ENCODE measurements at regions not wholly inside any gene's neighbourhood (a gene's known extent, or its start where the extent isn't known, plus 50 kb on each side); places are given as distances from the start of the nearest gene placed in this dataset.

- H3K36me3 ChIP-seq, result no peaks in the 10 kb centered on the region
- no peak for DNase-seq (ENCODE audit: low spot score in 2 of 2)
- intact Hi-C loops (cut with DNase I; ENCODE audit: low total_unique reads), result no loop called here
- H3K4me1 ChIP-seq, result no peaks in the 10 kb centered on the region
- no peaks in the 10 kb centered on the region for H3K27me3 ChIP-seq
- no peak overlapping the region for H3K27ac ChIP-seq
- H3K9me3 ChIP-seq, result no peaks in the 10 kb centered on the region
- no peak for TF ChIP-seq POLR2A (IDR thresholded peaks at IDR 0.05)
- TF ChIP-seq POLR2AphosphoS5 (IDR thresholded peaks at IDR 0.05), result no peak
- no peak for TF ChIP-seq CTCF (IDR thresholded peaks at IDR 0.05)
- H3K4me3 ChIP-seq, result no peak overlapping the region
Measured at GRCh38 chr10:28391283-28391682, 88.4 kb upstream of the MPP7 start.

- Histone ChIP-seq H3K4me1 (no peaks in the 10 kb centered on the region), H3K9me3 (no peaks in the 10 kb centered on the region)
Measured at GRCh38 chr10:28393956-28394568, 91.2 kb upstream of the MPP7 start.

GRCh38 chr10:28396331-28396730, 93.5 kb upstream of the MPP7 start:
- Histone ChIP-seq H3K9me3 (no peaks in the 10 kb centered on the region), H3K27ac (no peak overlapping the region), H3K4me1 (no peaks in the 10 kb centered on the region), H3K36me3 (no peaks in the 10 kb centered on the region), H3K4me3 (no peak overlapping the region), H3K27me3 (no peaks in the 10 kb centered on the region)
- no peak for DNase-seq (ENCODE audit: low spot score in 2 of 2)
- intact Hi-C loops (cut with DNase I; ENCODE audit: low total_unique reads), result no loop called here
- TF ChIP-seq CTCF (IDR thresholded peaks at IDR 0.05), result no peak

More at GRCh38 chr10:28393956-28394568, 91.2 kb upstream of the MPP7 start:
- H3K36me3 ChIP-seq, result no peaks in the 10 kb centered on the region
- no peaks in the 10 kb centered on the region for H3K27me3 ChIP-seq
- H3K4me3 ChIP-seq, result no peak overlapping the region
- H3K27ac ChIP-seq, result no peak overlapping the region
- peak in 2 of 3 donors; percentile 52 to 55 for TF ChIP-seq CTCF (IDR thresholded peaks at IDR 0.05)
- no peak for TF ChIP-seq POLR2AphosphoS5 (IDR thresholded peaks at IDR 0.05)
- DNase-seq (ENCODE audit: low spot score in 2 of 2), result peak in 1 of 2 donors; percentile 42
- intact Hi-C loops (cut with DNase I; ENCODE audit: low total_unique reads), result no loop called here

GRCh38 chr10:28397229-28397628, 94.4 kb upstream of the MPP7 start:
- Histone ChIP-seq H3K27ac (no peak overlapping the region), H3K27me3 (no peaks in the 10 kb centered on the region), H3K9me3 (no peaks in the 10 kb centered on the region), H3K4me1 (no peaks in the 10 kb centered on the region), H3K36me3 (no peaks in the 10 kb centered on the region), H3K4me3 (no peak overlapping the region)
- DNase-seq (ENCODE audit: low spot score in 2 of 2), result no peak
- intact Hi-C loops (cut with DNase I; ENCODE audit: low total_unique reads), result no loop called here
- TF ChIP-seq POLR2AphosphoS5 (IDR thresholded peaks at IDR 0.05), result no peak
- TF ChIP-seq CTCF (IDR thresholded peaks at IDR 0.05), result no peak
- TF ChIP-seq POLR2A (IDR thresholded peaks at IDR 0.05), result no peak

GRCh38 chr10:28400176-28400575, 97.3 kb upstream of the MPP7 start:
- H3K27ac ChIP-seq, result no peak overlapping the region
- intact Hi-C loops (cut with DNase I; ENCODE audit: low total_unique reads), result no loop called here
- TF ChIP-seq POLR2A (IDR thresholded peaks at IDR 0.05) (no peak), POLR2AphosphoS5 (IDR thresholded peaks at IDR 0.05) (no peak), CTCF (IDR thresholded peaks at IDR 0.05) (no peak)
- no peaks in the 10 kb centered on the region for H3K27me3 ChIP-seq
- no peak for DNase-seq (ENCODE audit: low spot score in 2 of 2)
- no peaks in the 10 kb centered on the region for H3K36me3 ChIP-seq
- no peaks in the 10 kb centered on the region for H3K9me3 ChIP-seq
- H3K4me3 ChIP-seq, result no peak overlapping the region
- no peaks in the 10 kb centered on the region for H3K4me1 ChIP-seq
